Lower leg skin (tissue), 4 donors: ENCODE measurements at regions not wholly inside any gene's neighbourhood (a gene's known extent, or its start where the extent isn't known, plus 50 kb on each side); places are given as distances from the start of the nearest gene placed in this dataset.
"Not testable (repeated sequence)": the region's sequence is repeated elsewhere in the genome, so short reads cannot be mapped to it uniquely, and the experiment has no call there.

Source experiments
- DNase-seq, 2 donors: peaks; one replicate each; pipeline ENCODE4 v3.0.0-alpha.2; 2019; ENCODE audit warnings: low spot score in 2 of 2
- H3K4me3 ChIP-seq: fragments of 200-600 bp; sonication (generic); 2 replicates; pipeline ENCODE4 v1.5.1; 2017; ENCODE audit warnings: mild to moderate bottlenecking, low read depth; ENCODE audit not compliant: poor library complexity, severe bottlenecking
- CTCF ChIP-seq, 3 donors: fragments of 450-650 bp; IDR thresholded peaks; one replicate each; pipeline ENCODE4 v1.5.1; 2016; ENCODE audit warnings: antibody characterized with exemption in 3 of 3, mild to moderate bottlenecking in 3 of 3, moderate library complexity in 2 of 3
- POLR2A ChIP-seq, 2 donors: fragments of 450-650 bp; IDR thresholded peaks; one replicate each; pipeline ENCODE4 v1.6.1; 2016 to 2017; ENCODE audit warnings: antibody characterized with exemption in 2 of 2, mild to moderate bottlenecking in 1 of 2, moderate library complexity in 1 of 2
- WGBS, 2 donors: methylation state at CpG; one replicate each; pipeline ENCODE4 v1.1.5; 2018; 5-methylcytosine and 5-hydroxymethylcytosine counted together
- intact Hi-C: fragments of 100-400 bp; cut with DNase I; formaldehyde crosslinking; loops from one replicate; pipeline ENCODE4 v1.15.0; 2023; ENCODE audit warnings: low total_unique reads

DNA sequence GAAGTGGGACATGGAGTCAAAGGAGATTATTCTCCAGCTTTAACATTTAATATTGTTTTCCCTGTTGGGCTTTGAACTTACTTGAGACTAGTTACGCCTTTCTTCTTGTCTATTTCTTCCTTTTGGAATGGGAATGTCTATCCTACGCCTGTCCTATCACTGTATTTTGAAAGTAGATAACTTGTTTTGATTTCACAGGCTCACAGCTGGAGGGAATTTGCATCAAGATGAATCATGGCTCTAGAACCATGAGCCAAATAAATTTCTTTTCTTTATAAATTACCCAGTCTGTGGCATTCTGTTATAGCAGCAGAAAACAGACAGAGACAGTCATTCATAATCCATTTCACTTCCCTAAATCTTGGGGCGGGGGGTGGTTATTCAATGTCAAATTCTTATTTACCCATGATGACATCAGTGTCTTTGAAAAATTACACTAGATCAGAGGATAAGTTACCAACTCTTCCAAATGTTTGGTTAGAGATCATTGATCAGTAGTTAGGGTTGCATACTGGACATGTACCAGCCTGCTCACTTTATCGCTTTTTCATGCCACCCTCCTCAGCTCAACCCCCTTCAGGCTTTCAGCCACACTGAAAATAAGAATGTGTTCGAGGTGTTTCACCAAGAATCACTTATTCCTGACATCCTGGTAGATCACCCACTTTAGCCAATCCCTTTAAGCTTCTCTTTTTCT lies 419.6 kb upstream of the PIK3R1 start:
- no peak for TF ChIP-seq POLR2A (IDR thresholded peaks at IDR 0.05)
- TF ChIP-seq CTCF (IDR thresholded peaks at IDR 0.05) = no peak
- intact Hi-C loops = no loop called here

GRCh38 chr5:67793966-67794365 lies 421.6 kb upstream of the PIK3R1 start:
- no peak overlapping the region for H3K4me3 ChIP-seq
- intact Hi-C loops = no loop called here
- TF ChIP-seq POLR2A (IDR thresholded peaks at IDR 0.05) = no peak
- TF ChIP-seq CTCF (IDR thresholded peaks at IDR 0.05) = no peak
- 92 to 95% methylated on average over 2 of the region's 2 CpGs for WGBS, 2 donors
- DNase-seq = no peak

More for the DNA sequence above, 419.6 kb upstream of the PIK3R1 start:
- 42 to 46% methylated on average over 5 of the region's 5 CpGs for WGBS, 2 donors
- H3K4me3 ChIP-seq = no peak overlapping the region
- DNase-seq = no peak

GRCh38 chr5:67793418-67793817 lies 422.1 kb upstream of the PIK3R1 start:
- intact Hi-C loops = no loop called here
- 28 to 50% methylated on average over 1 of the region's 1 CpG for WGBS, 2 donors
- no peak overlapping the region for H3K4me3 ChIP-seq
- TF ChIP-seq POLR2A (IDR thresholded peaks at IDR 0.05) = no peak
- TF ChIP-seq CTCF (IDR thresholded peaks at IDR 0.05) = no peak
- no peak for DNase-seq

DNA sequence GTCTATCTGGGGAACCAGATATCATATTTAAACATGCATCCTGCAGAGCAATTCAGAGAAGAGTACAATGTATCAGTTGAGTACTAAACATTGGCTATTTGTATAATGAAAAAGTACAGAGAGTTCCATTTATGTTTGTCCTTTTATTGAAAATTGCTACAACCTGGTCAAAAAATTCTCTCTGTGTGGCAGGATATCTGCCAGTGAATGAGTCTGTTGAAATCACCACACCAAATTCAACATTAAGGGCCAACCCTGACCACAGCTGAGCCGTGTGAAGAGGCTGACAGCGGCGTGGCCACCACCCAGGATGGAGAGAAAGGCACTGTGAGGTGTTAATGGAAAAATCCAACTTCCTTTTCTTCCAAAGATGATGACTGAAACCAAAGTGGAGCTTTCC lies 422.7 kb upstream of the PIK3R1 start:
- DNase-seq = peak in 1 of 2 donors; percentile 63
- H3K4me3 ChIP-seq = no peak overlapping the region
- TF ChIP-seq POLR2A (IDR thresholded peaks at IDR 0.05) = no peak
- no peak for TF ChIP-seq CTCF (IDR thresholded peaks at IDR 0.05)
- intact Hi-C loops = no loop called here
- 62% methylated on average over 3 of the region's 3 CpGs for WGBS, 2 donors

- TF ChIP-seq CTCF (IDR thresholded peaks at IDR 0.05) = no peak
- no peak for TF ChIP-seq POLR2A (IDR thresholded peaks at IDR 0.05)
- intact Hi-C loops = no loop called here
- no peak overlapping the region for H3K4me3 ChIP-seq
- WGBS, 2 donors = 92 to 98% methylated on average over 4 of the region's 4 CpGs
- no peak for DNase-seq
Observed at GRCh38 chr5:67790390-67790789, 425.2 kb upstream of the PIK3R1 start.

- H3K4me3 ChIP-seq, intact Hi-C loops, DNase-seq: not testable (repeated sequence)
- 80 to 86% methylated on average over 19 of the region's 19 CpGs for WGBS, 2 donors
Observed at GRCh38 chr5:67779893-67780623, 435.5 kb upstream of the PIK3R1 start.
